Hepatocyte (in vitro differentiated cells): ENCODE measurements at regions not wholly inside any gene's neighbourhood (a gene's known extent, or its start where the extent isn't known, plus 50 kb on each side); places are given as distances from the start of the nearest gene placed in this dataset.

Source experiments
- DNase-seq: peaks from one replicate; pipeline ENCODE4 v3.0.0-alpha.2; 2016; ENCODE audit warnings: low spot score
- H2AFZ ChIP-seq: fragments of 200-600 bp; sonication (generic); 2 replicates; pipeline ENCODE4 v1.6.0; 2016; ENCODE audit warnings: antibody characterized with exemption, mild to moderate bottlenecking
- H3K27ac ChIP-seq: fragments of 200-600 bp; sonication (generic); 2 replicates; pipeline ENCODE4 v1.5.1; 2016; ENCODE audit warnings: mild to moderate bottlenecking
- H3K27me3 ChIP-seq: fragments of 200-600 bp; sonication (generic); 2 replicates; pipeline ENCODE4 v1.6.1; 2016
- H3K36me3 ChIP-seq: fragments of 200-600 bp; sonication (generic); replicated peaks from 2 replicates; pipeline ENCODE4 v1.5.1; 2016; ENCODE audit warnings: low read depth; ENCODE audit not compliant: insufficient read depth
- H3K4me1 ChIP-seq: fragments of 200-600 bp; sonication (generic); 2 replicates; pipeline ENCODE4 v1.5.1; 2016; ENCODE audit warnings: mild to moderate bottlenecking, moderate library complexity; ENCODE audit not compliant: insufficient read depth
- H3K4me2 ChIP-seq: fragments of 200-600 bp; sonication (generic); 2 replicates; pipeline ENCODE4 v1.6.0; 2016
- H3K4me3 ChIP-seq: fragments of 200-600 bp; sonication (generic); 2 replicates; pipeline ENCODE4 v1.5.1; 2016; ENCODE audit warnings: mild to moderate bottlenecking
- H3K79me2 ChIP-seq: fragments of 200-600 bp; sonication (generic); 2 replicates; pipeline ENCODE4 v1.6.0; 2017; ENCODE audit warnings: mild to moderate bottlenecking
- H3K9me2 ChIP-seq: fragments of 200-600 bp; sonication (generic); replicated peaks from 2 replicates; pipeline ENCODE4 v1.6.0; 2017; ENCODE audit warnings: mild to moderate bottlenecking; ENCODE audit not compliant: insufficient read depth
- H3K9me3 ChIP-seq: fragments of 200-600 bp; sonication (generic); 2 replicates; pipeline ENCODE4 v1.5.1; 2016; ENCODE audit warnings: low read depth, mild to moderate bottlenecking
- H4K20me1 ChIP-seq: fragments of 200-600 bp; sonication (generic); 2 replicates; pipeline ENCODE4 v1.6.0; 2016; ENCODE audit warnings: mild to moderate bottlenecking; ENCODE audit not compliant: insufficient read depth, poor library complexity, severe bottlenecking
- EZH2 ChIP-seq: fragments of 200-600 bp; sonication (generic); IDR thresholded peaks from 2 replicates; pipeline ENCODE4 v1.6.1; 2016; ENCODE audit warnings: antibody characterized with exemption, mild to moderate bottlenecking, borderline replicate concordance
- EZH2phosphoT487 ChIP-seq: fragments of 200-600 bp; sonication (generic); IDR thresholded peaks from one replicate; pipeline ENCODE4 v1.6.1; 2018; ENCODE audit warnings: antibody characterized with exemption, mild to moderate bottlenecking, low read depth, moderate library complexity; ENCODE audit not compliant: unreplicated experiment, severe bottlenecking
- WGBS: methylation state at CpG from one replicate; pipeline ENCODE4 v1.1.6; 2016; ENCODE audit warnings: low lambda C conversion rate; ENCODE audit errors: missing lambda C conversion rate; 5-methylcytosine and 5-hydroxymethylcytosine counted together
- TF ChIP-seq, protein P1 (sequence below): fragments of 200-600 bp; sonication (generic); IDR thresholded peaks from 2 replicates; pipeline ENCODE4 v1.5.1; 2016; ENCODE audit warnings: antibody characterized with exemption, mild to moderate bottlenecking; ENCODE audit not compliant: poor library complexity

DNA sequence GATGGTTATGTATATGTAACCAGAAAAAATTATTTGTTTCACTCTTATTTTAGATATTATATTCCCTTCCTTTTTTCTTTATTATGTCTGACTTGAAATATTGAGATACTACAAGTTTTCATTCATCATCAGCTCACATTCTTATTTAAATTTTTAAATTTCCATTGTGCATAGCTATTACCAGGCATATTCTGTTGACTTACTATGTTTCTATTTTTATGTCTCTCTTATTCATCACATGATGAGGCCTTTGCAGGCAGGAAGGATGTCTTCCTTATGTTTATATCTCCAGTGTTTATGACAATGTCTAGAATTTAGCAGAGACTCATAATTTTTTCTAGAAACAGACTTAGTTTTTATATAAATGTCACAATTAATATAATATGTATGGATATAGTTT, 221.9 kb upstream of the KCTD3 start:
- no peaks in the 10 kb centered on the region for H3K9me2 ChIP-seq
- no peaks in the 10 kb centered on the region for H3K79me2 ChIP-seq

DNA sequence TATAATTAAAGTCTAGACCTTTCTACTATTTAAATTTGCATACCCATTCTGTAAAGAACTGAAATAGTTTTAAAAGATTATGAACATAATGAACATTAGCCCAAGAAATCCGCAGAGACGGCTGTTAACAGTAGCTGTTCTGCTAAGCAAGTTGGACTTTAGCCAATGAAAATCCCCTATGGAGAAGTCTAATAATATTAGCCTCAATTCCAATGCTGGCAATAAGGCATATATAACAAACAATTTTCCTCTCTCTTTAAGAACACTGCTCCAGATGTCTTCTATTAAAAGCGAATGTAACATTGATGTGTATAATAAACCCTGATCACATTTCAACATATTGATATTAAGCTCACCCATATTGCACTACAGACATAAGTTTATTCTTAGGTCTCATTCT, 221.3 kb upstream of the KCTD3 start:
- no peaks in the 10 kb centered on the region for H3K79me2 ChIP-seq
- H3K4me3 ChIP-seq = no peak overlapping the region
- H3K27ac ChIP-seq = no peak overlapping the region
- no peak overlapping the region for H3K4me2 ChIP-seq
- no peaks in the 10 kb centered on the region for H3K9me2 ChIP-seq
- 60% methylated on average over 3 of the region's 3 CpGs for WGBS
- no peaks in the 10 kb centered on the region for H3K36me3 ChIP-seq
- H3K9me3 ChIP-seq = no peaks in the 10 kb centered on the region
- H4K20me1 ChIP-seq = no peaks in the 10 kb centered on the region
- H3K27me3 ChIP-seq = no peaks in the 10 kb centered on the region
- no peak overlapping the region for H2AFZ ChIP-seq
- TF ChIP-seq EZH2phosphoT487 = no peak
- TF ChIP-seq, protein P1, sequence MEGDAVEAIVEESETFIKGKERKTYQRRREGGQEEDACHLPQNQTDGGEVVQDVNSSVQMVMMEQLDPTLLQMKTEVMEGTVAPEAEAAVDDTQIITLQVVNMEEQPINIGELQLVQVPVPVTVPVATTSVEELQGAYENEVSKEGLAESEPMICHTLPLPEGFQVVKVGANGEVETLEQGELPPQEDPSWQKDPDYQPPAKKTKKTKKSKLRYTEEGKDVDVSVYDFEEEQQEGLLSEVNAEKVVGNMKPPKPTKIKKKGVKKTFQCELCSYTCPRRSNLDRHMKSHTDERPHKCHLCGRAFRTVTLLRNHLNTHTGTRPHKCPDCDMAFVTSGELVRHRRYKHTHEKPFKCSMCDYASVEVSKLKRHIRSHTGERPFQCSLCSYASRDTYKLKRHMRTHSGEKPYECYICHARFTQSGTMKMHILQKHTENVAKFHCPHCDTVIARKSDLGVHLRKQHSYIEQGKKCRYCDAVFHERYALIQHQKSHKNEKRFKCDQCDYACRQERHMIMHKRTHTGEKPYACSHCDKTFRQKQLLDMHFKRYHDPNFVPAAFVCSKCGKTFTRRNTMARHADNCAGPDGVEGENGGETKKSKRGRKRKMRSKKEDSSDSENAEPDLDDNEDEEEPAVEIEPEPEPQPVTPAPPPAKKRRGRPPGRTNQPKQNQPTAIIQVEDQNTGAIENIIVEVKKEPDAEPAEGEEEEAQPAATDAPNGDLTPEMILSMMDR = no peak
- TF ChIP-seq EZH2 = no peak
- DNase-seq = peak; percentile 7
- no peaks in the 10 kb centered on the region for H3K4me1 ChIP-seq

More for the DNA sequence above, 221.9 kb upstream of the KCTD3 start:
- DNase-seq = no peak
- Histone ChIP-seq H3K4me1 (no peaks in the 10 kb centered on the region), H3K4me3 (no peak overlapping the region), H3K9me3 (no peaks in the 10 kb centered on the region), H3K36me3 (no peaks in the 10 kb centered on the region), H3K4me2 (no peak overlapping the region), H3K27ac (no peak overlapping the region), H3K27me3 (no peaks in the 10 kb centered on the region), H2AFZ (no peak overlapping the region), H4K20me1 (no peaks in the 10 kb centered on the region)
- TF ChIP-seq, protein P1 = no peak
- TF ChIP-seq EZH2phosphoT487 (no peak), EZH2 (no peak)

DNA sequence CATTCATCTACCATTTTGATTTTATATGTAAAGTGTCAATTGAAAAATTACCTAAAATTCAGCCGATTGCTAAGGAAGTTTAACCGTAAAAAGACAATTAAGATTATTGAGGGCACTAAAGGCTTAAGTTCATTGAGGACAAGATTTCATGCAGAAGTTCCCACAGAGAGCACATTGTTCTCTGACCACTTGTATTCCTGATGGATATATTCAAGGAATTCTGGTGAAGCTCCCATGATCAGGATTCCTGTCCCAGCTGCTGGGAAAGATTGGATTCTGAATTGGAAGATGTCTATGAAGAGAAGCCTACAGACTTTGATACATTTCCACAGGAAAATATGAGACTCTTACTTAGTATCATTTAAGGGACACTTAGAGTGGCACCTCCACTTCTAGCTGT, 209.2 kb upstream of the KCTD3 start:
- Histone ChIP-seq H3K36me3 (no peaks in the 10 kb centered on the region), H4K20me1 (no peaks in the 10 kb centered on the region), H3K4me3 (no peak overlapping the region), H3K27ac (no peak overlapping the region), H3K79me2 (no peaks in the 10 kb centered on the region), H3K9me3 (peaks cover 5% of the 10 kb centered on the region), H3K4me1 (no peaks in the 10 kb centered on the region), H3K9me2 (no peaks in the 10 kb centered on the region), H3K4me2 (no peak overlapping the region), H2AFZ (no peak overlapping the region), H3K27me3 (no peaks in the 10 kb centered on the region)
- DNase-seq = no peak
- 95% methylated on average over 2 of the region's 2 CpGs for WGBS
- no peak for TF ChIP-seq EZH2phosphoT487
- TF ChIP-seq EZH2 = no peak
- TF ChIP-seq, protein P1 = no peak

DNA sequence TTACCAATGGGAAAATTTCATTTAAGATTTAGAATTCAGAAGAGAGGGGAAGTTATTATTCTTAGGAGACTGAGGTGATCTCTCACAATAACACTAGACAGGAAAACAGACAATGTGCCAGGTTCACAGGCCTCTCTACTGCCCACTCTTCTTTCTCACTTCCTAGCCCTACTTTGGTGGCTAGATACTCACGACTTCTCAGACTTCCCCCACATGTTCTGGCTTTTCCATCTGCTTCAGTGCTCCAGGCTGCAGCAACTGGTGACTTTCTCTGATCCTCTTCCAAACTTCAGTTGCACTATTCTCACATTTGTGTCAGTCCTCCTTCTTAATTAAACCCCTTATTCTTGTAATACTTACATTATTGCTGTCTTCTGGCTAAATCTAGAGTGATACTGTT, 208.7 kb upstream of the KCTD3 start:
- DNase-seq = no peak
- no peak overlapping the region for H3K4me3 ChIP-seq
- no peaks in the 10 kb centered on the region for H3K36me3 ChIP-seq
- H3K27ac ChIP-seq = no peak overlapping the region
- no peaks in the 10 kb centered on the region for H4K20me1 ChIP-seq
- no peak overlapping the region for H3K4me2 ChIP-seq
- WGBS = 77% methylated on average over 1 of the region's 1 CpG
- no peaks in the 10 kb centered on the region for H3K9me2 ChIP-seq
- H3K27me3 ChIP-seq = no peaks in the 10 kb centered on the region
- H3K4me1 ChIP-seq = no peaks in the 10 kb centered on the region
- no peak overlapping the region for H2AFZ ChIP-seq
- no peaks in the 10 kb centered on the region for H3K79me2 ChIP-seq
- peaks cover 5% of the 10 kb centered on the region for H3K9me3 ChIP-seq
- TF ChIP-seq EZH2 (no peak), EZH2phosphoT487 (no peak)
- TF ChIP-seq, protein P1 = no peak
